GM12878 (cell line): ENCODE measurements at regions not wholly inside any gene's neighbourhood (a gene's known extent, or its start where the extent isn't known, plus 50 kb on each side); places are given as distances from the start of the nearest gene placed in this dataset.

Experiments used
- CTCF ChIP-seq, 3 experiments: IDR thresholded peaks in 2 of 3; conservative IDR thresholded peaks in 1 of 3; 2 replicates each; pipeline ENCODE4 v1.5.1; 2011; ENCODE audit warnings: low read depth in 3 of 3, low read length in 3 of 3, mild to moderate bottlenecking in 3 of 3, control low read depth in 2 of 3, moderate library complexity in 2 of 3, inconsistent platforms in 1 of 3, mixed read lengths in 1 of 3; ENCODE audit not compliant: control insufficient read depth in 2 of 3, insufficient read depth in 1 of 3; ENCODE audit errors: extremely low read depth in 1 of 3
- HDAC2 ChIP-seq: fragments of 200-600 bp; sonication (generic); IDR thresholded peaks from 2 replicates; pipeline ENCODE4 v1.6.1; 2017
- RB1 ChIP-seq: fragments of 450-650 bp; formaldehyde crosslinking; IDR thresholded peaks from 2 replicates; pipeline ENCODE4 v1.6.1; 2017; ENCODE audit warnings: mild to moderate bottlenecking, borderline replicate concordance

GRCh38 chr11:8766043-8766987 lies 83.7 kb downstream of the RPL27A start:
- TF ChIP-seq RB1 (no peak), CTCF (IDR thresholded peaks at IDR 0.05 in 2 of 3, conservative IDR thresholded peaks at IDR 0.05 in 1 of 3; ENCODE audit: control insufficient read depth in 2 of 3, extremely low read depth in 1 of 3, insufficient read depth in 1 of 3, low read depth in 3 of 3, low read length in 3 of 3) (no peak), HDAC2 (no peak)
